ENCODE measurements at regions not wholly inside any gene's neighbourhood (a gene's known extent, or its start where the extent isn't known, plus 50 kb on each side); places are given as distances from the start of the nearest gene placed in this dataset.

- no peak for TF ChIP-seq CTCF (IDR thresholded peaks at IDR 0.05)
- TF ChIP-seq ZFX (IDR thresholded peaks at IDR 0.05; ENCODE audit: borderline replicate concordance), result no peak
Measured at GRCh38 chr17:65473985-65474384, 87.5 kb downstream of the AXIN2 start.

All from 22Rv1 (cell line).